ENCODE measurements at regions not wholly inside any gene's neighbourhood (a gene's known extent, or its start where the extent isn't known, plus 50 kb on each side); places are given as distances from the start of the nearest gene placed in this dataset.
"Not testable (repeated sequence)": the region's sequence is repeated elsewhere in the genome, so short reads cannot be mapped to it uniquely, and the experiment has no call there.

DNA sequence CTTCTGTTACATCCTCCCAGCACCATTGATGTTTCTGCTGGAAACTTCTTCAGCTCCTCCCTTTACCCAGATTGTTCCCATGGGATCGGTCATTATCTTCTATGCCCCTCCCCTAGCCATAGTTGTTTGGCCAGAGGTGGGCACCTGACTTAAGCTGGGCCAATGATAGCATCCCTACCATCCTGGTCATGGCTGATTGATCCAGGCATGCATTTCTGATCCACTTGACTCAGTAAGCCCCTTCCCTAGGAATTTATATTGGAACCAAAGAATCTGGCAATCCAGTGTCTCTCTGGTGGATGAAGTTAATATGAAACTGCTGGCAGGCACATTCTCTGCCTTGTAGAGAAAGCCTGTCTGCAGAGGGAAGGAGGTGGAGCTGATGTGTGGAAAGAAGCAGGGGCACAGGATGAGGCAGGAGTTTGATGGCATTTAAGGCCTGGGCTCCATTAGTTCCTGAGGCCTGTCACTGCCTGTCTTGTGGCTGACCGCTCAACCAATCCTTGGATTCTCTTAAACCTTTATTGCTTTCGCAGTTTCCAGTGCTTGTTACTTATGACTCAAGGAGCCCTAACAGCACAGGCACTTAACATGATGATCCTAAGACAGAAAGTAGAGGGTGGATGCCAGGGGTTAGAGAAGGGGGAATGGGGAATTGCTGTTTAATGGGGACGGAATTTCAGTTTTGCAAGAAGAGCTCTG, 152.4 kb downstream of the ABCC12 start:
- DNase-seq, result no peak

DNA sequence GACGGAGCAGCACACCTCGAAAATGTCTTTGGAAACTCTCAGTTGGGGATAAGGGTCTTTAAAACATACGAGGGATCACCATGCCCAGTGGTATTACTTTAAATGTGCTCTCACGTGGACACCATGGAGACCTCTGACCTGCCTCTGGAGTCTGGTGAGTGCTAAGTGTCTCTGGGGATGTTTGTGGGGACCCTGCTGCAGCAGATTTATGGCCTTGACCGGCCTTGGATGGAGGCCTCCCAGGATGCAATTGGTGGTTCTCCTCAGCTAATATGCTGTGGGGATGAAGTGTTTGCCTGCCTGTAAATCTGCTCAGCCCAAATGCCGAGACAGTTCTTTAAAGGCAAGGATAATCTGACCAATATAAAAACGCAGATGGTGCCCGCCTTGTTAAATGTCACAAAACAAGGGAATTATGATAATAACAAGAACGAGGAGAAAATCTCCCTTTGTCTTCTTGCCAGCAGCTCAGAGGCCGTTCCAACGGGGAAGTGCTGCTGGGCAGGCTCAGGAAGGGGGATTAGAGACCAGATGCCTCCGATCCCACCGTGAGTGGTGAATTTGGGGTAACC, 154.4 kb downstream of the ABCC12 start:
- no peak for DNase-seq

DNA sequence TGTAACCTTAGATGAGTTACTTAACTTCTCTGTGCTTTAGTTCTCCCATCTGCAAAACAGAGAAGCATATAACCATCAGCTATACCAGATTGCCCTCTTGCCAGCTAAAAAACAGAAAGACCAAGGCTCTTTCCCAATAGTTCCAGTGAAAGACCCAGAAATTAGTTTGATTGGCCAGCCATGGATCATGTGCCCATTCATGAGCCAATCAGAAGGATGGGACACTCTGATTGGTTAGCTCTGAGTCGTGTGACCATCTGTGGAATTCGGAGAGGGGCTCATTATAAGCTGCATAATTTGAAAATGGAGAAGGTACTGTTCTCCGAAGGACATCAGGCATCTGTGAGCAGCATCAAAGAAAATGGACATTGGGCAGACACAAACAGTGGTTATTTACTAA, 155.2 kb downstream of the ABCC12 start:
- no peak for DNase-seq

DNA sequence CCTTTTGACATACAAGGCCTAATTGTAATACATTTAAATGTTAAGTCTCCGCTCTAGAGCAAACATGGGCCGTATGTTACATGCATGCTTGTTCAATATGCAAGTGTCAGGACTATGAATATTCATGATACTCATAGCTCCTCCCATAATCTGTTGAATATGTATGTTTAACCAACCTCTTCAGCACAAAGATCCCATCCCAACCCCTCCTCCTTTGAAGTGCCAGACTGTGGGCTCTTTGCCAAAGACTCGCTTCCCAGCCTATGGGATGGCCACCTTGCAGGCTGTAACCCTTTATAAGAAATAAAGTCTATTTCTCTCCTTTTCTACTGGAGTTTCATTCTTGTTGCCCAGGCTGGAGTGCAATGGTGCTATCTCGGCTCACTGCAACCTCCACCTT, 156.2 kb downstream of the ABCC12 start:
- DNase-seq, result no peak

DNA sequence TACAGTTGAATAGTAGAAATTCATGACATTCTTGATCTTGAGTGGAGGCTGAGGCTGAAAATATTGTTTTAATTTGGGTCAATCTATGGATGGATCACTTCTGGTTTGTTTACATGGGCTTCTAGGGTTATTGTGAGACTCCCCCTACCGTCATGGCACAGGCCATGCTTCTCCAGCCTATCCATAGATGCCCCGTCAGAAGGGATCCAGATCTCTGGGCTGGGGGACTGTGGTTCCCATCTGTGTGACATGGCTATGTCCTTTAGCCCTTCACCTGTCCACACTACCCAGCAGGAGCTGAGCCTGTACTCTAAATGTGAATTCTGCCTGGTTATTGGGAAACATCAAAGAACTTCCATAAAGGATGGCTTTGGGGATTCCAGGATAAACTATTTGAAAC, 160.4 kb downstream of the ABCC12 start:
- no peak for DNase-seq

DNA sequence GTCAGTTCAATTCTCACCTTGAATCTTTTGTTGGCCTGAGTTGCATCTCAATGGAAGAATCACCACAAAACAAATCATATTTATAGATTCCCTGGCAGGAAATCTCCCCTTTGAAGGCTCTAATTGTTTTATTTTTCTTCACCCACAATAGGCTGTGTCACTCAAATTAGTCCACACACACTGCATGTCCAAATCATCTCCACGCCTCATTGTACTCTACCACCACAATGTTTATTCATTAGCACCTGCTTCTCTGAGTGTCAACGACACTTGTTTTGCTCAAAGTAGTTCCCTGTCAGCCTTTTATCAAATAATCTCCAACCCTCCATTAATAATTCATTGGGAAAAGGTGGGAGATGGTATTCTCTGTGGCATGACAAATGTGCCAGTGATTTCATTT, 164.3 kb downstream of the ABCC12 start:
- no peak for DNase-seq

DNA sequence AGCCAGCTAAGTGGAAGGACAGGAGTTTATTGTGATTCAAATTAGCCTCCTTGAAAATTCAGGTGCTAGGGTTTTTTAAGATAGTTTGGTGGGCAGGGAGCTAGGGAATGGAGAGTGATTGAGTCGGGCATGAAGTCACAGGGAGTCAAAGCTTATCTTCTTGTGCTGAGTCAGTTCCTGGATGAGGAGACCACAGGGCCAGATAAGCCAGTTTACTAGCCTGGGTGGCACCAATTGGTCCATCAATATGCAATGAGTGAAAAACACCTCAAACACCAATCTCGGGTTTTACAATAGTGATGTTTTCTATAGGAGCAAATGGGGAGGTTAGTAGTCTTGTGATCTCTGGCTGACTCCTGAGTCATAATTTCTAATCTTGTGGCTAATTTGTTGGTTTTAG, 165.1 kb downstream of the ABCC12 start:
- no peak for DNase-seq

DNA sequence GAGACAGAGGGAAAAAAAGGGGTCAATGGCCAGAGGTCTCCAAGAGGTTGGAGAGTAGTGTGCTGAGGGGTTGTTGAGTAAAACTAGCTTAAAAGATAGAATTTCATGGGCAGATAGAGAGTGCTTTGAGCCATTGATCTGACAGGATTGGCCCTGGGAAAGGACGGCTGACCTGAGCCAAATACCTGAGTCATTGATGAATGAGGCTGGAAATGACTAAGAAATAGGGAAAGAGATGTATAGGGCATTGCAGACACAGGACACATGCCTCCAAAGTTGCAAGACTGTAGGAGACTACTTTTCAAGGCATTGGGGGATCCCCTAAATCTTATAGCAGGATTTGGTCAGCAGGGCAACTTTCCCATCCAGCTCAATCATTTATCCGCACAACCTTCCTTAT, 168.7 kb downstream of the ABCC12 start:
- DNase-seq, result no peak

DNA sequence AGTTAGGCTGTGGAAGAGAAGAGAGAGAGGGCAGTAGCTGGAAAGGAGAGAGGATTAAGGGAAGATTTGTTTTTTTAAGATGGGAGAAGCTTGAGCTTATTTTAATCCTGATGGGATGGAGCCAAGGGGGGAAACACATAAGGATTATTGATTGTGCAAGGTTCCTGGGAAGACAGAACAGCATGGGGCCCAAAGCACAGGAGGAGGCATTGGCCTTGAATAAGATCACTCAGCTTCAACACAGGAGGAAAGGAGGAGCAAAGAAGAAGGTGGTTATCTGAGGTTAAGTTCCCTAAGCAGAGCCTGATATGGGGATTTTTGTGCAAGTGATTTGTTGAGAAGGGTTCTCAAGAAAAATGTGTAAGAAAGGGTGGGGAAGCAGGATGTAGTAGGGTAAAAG, 169.8 kb downstream of the ABCC12 start:
- DNase-seq, result no peak

DNA sequence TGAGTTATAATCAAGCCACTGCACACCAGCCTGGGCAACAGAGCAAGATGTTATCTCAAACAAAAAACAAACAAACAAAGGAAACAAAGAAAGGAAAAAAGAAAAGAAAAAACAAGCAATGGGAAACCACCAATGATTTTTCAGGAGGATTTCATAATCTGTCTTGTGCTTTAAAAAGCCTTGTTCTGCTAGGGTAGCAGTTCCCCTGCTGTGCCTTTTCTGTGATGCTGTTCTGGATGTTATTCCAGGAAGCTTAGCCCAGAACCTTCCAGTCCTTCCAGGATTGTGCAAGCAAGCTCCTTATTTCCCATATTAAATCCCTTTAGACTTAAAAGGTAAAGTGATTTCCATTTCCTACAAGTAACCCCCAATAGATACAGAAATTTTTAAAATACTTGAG, 171.1 kb downstream of the ABCC12 start:
- no peak for DNase-seq

DNA sequence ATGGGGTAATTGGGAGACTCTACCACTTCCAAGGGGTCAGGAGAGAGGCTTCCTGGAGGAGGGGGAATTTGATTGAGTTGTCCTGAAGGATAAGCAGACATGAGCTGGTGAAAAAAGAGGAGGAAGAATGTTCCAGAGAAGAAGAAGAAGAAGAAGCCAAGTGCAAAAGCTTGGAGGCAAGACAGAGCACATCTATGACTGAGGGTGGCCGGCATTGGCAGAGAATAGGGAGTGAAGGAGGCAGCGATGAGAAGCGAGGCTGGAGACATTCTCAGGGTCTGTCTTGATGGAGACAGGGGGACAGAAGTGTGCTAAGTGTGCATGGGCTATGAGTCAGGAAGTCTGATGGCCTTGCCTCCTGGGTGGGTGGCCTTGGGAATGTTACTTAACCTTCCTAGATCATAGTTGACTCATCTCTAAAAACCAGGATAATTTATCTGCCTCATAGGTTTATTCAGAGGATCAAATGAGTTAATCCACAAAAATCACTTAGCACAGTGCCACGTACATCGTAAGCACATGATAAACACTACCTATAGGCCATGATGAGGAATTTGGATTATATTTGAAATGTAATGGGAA, 171.7 kb downstream of the ABCC12 start:
- no peak for DNase-seq

DNA sequence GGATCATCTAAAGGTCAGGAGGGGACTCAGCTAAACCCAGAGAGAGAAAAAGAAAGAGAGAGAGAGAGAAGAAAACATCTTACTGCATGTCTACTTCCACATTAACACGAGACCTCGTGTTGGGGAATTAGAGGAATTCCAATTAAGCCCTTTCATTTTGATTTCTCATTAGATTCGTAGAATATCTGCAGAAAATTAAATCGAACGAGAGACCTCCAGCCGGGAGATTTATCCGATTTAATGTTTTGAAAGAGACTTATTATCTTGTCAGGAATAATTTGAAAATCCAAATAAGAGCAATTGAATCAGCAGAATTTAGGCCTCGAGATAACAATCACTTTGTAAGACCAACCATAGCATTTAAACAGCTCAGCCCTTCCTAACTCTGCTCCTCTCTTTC, 175.6 kb downstream of the ABCC12 start:
- DNase-seq, result no peak

DNA sequence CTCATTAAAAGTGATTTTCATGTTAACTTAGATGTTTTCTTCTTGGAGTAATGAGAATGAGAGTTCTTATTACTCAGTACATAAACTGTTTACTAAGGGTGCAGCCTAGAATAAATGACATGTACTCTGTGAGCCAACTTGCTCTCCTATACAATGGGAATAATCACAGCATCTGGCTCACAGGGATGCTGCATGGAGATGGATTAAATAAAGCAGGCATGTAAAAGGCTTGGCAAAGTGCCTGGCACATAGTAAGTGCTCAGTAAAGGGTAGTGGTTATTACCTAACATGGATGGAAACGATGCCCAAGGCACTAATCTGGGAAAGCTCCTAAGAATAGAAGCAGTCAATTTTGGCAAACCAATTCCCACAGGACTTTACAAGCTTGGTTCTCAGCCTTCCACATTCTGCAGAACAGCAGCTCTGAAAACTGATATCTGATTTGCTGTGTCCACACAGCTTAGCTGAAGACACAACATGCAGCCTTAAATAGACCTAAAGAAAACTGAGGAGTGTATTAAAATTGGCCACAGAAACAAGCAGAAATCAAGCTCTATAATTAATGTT, 176.1 kb downstream of the ABCC12 start:
- DNase-seq, result no peak

DNA sequence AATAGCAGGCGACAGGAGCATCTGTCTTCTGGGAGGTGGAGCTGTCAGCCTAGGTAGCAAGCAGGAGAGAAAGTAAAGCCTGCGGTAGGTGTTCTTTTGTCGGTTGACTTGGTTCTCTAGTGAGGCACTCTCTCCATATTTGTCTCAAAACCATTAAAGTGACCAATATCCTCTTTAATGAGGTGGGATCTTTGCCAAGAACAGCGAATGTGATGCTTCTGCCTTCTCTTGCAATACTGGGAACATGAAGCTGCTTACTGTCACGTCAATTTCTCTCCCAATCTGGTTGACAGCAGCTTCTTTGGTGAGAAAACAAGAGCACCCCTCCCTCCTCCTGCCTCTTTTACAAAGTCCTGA, 176.7 kb downstream of the ABCC12 start:
- no peak for DNase-seq

DNA sequence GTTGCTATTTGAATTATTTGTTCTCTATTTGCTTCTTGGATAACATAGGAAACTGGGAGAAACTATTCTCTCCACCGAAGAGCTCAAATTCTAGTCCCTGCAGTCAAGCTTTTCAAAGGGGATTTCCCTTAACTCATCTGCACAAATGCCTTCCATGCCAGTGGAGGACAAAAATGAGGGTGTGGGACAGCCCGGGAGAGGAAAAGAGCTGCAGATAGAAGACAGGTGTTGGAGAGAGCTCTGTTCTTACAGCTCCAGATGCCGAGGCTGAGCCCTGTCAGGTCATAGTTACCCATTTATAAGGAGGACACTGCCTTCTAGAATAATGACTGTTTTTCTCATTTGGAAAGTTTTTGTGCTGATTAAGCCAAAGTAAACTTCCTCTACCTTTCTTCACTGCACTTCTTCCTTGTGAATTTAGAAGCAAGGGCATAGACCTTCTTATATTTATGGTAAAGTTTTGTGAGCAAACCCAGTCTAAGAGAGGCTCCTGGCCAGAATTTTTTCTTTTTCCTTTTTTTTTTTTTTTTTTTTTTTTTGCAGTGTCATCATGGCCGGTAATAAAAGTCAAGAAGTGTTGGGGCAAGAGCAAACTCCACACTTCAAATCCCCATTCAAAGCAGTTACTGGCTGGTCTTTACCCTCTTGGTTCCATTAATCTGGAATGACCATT, 177.2 kb downstream of the ABCC12 start:
- DNase-seq, result no peak

DNA sequence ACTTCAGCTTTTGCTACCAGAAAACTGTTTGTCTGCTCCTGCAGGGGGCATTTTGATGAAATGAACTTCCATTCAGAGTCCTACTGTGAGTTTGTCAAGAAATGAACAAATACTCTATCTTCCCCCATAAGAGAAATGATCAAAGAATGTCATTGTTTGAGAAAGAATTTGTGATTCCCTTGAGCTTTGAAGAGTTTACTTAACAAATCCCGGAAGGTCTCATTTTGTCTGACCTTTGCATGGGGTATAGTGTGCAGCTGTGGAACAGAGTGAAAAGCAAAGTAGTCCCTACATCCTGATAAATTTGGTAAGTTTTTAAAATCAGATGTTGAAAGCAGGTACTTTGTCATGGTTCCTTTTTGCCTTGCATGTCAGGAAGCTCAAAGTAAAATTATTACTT, 178.0 kb downstream of the ABCC12 start:
- no peak for DNase-seq

DNA sequence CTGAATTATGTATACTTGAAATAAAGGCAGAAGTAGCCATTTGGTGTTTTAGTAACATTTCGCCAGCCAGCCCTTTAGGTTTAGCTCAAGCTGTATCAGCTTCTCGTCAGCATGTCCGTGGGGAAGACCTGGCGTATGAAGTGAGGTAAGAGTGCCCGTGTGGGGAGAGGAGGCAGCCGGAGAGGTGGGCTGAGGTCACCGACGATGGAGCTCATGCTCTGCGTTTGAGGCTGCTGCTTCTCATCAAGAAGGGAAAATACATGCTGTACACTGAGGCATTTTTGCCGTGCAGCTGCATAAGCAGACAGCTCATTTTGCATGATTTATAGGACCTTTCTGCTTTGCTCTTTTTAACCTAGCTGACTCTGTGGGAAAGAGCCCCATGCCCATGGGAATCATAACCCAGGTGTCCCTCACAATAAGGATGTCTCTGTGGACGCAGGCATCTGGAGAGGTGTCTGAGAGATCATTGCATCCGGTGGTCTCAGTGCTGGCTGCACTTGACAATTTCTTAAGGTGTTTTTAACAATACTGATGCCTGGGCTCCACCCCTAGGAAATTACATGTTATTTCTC, 179.1 kb downstream of the ABCC12 start:
- DNase-seq, result no peak

DNA sequence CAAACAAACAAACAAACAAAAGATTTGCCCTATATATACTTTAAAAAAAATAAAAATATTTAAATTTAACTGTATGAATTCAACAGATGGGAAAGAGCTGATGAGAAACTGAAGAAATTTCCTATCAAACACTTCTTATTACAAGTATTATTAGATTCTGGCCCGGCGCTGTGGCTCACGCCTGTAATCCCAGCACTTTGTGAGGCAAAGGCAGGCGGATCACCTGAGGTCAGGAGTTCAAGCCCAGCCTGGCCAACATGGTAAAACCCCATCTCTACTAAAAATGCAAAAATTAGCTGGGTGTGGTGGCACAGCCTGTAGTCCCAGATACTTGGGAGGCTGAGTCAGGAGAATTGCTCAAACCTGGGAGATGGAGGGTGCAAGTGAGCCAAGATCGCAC, 180.8 kb downstream of the ABCC12 start:
- not testable (repeated sequence) for DNase-seq

DNA sequence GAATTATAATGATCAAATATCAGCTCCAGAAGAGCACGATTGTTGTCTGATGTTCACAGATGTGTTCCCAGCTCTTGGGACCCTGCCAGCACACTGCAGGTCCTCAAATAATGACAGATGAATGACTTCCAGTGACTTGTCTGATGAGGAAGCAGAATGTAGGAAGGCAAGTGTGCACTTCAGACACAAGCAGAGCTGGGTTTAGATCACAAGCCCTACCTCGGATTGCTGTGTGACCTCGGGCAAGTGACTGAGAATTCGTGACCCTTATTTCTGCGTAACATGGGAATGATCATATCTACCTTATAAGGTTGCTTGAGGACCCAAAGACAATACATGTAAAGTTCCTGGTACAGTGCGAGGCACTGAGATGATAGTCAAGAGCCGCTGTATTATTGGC, 182.2 kb downstream of the ABCC12 start:
- DNase-seq, result no peak

DNA sequence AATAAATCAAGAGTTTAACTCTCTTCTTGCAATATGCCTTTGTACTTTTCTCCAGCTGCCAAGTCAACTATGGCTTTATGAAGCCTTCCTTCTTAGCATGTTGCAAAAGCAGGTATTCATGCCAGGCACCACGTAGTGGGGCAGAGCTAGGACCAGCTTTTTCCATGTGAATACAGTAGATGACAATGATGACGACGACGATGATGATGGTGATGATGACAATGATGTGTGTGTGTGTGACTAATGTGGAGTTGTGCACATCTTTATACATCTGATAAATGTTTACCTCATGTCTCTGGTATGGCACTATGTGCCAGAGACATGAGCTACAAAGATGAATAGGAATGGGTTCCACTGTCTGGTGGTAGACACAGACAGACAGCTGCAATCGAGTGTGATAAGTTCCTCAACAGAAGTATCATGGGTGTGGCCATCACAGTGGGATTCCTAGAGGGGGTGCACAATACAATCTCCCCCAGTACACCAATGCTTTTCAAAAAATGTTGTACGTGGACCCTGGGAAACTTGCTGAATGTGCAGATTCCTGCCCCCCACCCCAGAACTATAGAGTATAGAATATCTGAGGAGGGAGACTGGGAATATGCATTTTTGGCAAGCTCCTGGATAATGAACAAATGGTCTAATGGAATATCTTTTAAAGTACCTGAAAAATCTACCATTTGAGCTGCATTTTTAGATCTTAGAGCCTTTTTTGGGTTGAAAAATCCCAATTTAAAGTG, 183.4 kb downstream of the ABCC12 start:
- no peak for DNase-seq

DNA sequence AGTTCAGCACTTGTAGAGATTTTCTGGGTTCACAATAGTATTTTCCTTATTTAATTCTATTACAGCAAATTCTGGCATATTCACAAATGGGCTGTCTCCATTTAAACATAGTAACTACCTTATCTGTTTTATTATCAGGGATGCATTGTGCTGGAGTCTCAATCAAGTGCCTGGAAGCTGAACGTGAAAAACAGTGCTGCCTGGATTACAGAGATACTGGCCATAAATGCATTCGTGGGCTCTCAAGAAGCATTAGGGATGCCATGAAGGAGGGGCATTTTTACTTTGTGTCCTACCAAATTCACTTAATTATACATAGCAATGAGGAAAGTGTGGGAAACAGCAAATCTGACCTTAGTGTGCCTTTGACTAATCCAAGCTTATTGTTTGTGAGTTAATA, 184.6 kb downstream of the ABCC12 start:
- no peak for DNase-seq

DNA sequence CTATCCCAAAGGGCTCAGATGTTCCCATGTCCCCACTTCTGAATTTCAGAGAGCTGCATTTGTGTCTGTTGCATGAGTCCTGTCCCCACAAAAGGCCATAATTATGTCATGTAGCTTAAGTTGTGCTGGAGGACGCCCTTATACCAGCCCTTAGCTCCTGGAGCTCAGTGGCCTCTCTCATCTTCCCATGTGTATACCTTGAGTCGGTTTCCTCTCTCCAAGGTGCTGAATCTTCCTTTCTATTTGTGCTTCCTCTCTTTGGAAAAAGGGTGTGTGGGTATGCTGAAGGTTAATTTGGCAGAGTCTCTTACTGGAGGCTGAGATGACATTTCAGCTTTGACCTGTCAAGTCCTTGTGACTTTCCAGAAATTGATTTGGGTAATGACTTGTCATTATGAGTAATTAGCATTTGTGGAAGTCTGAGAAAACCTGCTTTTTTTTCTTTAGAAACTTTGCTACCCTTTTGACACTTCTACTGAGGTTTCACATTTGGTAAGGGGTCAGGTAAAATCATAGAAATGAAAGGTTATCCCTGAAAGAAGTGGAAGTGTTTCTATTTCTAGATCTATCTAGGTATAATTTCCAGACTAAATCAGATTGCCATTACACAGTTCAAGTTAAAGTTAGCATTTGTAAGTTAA, 185.4 kb downstream of the ABCC12 start:
- no peak for DNase-seq

All from CD4-positive, alpha-beta T cell treated with Interleukin-12 subunit alpha and Interleukin-12 subunit beta, for 1 hour (primary cell).